Thyroid gland (tissue), 4 donors: ENCODE measurements at regions not wholly inside any gene's neighbourhood (a gene's known extent, or its start where the extent isn't known, plus 50 kb on each side); places are given as distances from the start of the nearest gene placed in this dataset.

Experiments
- POLR2A ChIP-seq, 2 donors: fragments of 450-650 bp; IDR thresholded peaks; one replicate each; pipeline ENCODE4 v1.6.1; 2017; ENCODE audit warnings: antibody characterized with exemption in 2 of 2, mild to moderate bottlenecking in 2 of 2, moderate library complexity in 1 of 2
- TF ChIP-seq, protein P1 (sequence below), 6 experiments: fragments of 200-600 bp in 3 of 6; fragments of 450-650 bp in 3 of 6; sonication (generic) in 3 of 6; IDR thresholded peaks; one replicate each; pipeline ENCODE4 v1.5.1; 2016 to 2019; ENCODE audit warnings: antibody characterized with exemption in 6 of 6, mild to moderate bottlenecking in 2 of 6, inconsistent platforms in 1 of 6, moderate library complexity in 1 of 6

DNA sequence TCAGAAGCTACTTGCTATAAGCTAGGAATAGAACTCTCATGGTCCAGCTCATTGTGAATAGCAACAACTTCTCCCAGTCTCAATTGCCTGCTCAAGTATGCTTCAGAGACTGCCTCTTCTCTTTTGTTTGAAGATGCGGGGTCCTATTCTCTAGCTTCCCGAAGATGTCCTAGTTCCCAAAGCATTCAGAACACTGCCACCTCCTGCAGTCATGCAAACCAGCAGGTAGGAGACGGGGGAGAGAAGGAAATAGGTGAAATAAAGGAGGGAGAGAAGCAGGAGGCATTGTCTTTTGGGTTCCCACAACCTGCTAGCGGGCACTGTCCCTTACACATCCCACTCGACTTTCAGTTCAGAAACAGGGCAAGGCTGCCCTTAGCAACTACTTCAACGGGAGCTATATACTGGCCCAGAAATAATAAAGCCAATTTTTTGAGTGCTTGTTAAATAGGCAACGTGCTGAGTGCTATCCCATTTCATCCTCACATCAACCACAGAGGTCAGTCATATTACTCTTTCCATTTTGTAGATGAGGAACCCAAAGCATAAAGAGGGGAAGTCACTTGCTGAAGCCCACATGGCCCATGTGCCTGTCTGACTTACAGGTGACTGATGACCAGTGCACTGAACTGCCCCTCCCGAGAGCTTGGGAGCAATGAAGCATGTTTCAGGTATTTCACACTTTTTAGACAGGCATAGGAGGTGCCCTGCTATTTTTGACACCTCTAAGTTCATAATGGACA, 61.9 kb upstream of the ATXN1 start:
- TF ChIP-seq, protein P1, sequence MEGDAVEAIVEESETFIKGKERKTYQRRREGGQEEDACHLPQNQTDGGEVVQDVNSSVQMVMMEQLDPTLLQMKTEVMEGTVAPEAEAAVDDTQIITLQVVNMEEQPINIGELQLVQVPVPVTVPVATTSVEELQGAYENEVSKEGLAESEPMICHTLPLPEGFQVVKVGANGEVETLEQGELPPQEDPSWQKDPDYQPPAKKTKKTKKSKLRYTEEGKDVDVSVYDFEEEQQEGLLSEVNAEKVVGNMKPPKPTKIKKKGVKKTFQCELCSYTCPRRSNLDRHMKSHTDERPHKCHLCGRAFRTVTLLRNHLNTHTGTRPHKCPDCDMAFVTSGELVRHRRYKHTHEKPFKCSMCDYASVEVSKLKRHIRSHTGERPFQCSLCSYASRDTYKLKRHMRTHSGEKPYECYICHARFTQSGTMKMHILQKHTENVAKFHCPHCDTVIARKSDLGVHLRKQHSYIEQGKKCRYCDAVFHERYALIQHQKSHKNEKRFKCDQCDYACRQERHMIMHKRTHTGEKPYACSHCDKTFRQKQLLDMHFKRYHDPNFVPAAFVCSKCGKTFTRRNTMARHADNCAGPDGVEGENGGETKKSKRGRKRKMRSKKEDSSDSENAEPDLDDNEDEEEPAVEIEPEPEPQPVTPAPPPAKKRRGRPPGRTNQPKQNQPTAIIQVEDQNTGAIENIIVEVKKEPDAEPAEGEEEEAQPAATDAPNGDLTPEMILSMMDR (IDR thresholded peaks at IDR 0.05), result no peak
- no peak for TF ChIP-seq POLR2A (IDR thresholded peaks at IDR 0.05)
